MCF 10A (cell line): ENCODE measurements at regions not wholly inside any gene's neighbourhood (a gene's known extent, or its start where the extent isn't known, plus 50 kb on each side); places are given as distances from the start of the nearest gene placed in this dataset.

ENCODE experiments used
- BruUV-seq: library from RNA; stranded (reverse); fragments of 400-500 nt; replicated peaks from 2 replicates; lab custom pipeline; 2021; lab: Mats Ljungman, UMichigan
- CTCF ChIA-PET: fragments of 300-600 bp; sonication (Branson Sonifier 250); formaldehyde crosslinking; extraction: SDS; loops from one replicate; lab custom pipeline; 2021; ENCODE audit warnings: antibody characterized with exemption, inconsistent platforms; lab: Yijun Ruan, JAX
- POLR2A ChIA-PET: fragments of 300-600, 350-650 bp; sonication (Branson Sonifier 250); formaldehyde crosslinking; extraction: SDS; loops from one replicate; lab custom pipeline; 2020; ENCODE audit warnings: antibody characterized with exemption, inconsistent platforms; lab: Yijun Ruan, JAX
- DNase-seq: peaks from one replicate; pipeline ENCODE4 v3.0.0-alpha.2; 2018; ENCODE audit not compliant: unreplicated experiment
- H3K27ac Mint-ChIP-seq: one replicate; pipeline ENCODE4 v1.8.0; 2022; ENCODE audit warnings: mild to moderate bottlenecking, low read depth, mixed read lengths; ENCODE audit not compliant: unreplicated experiment
- H3K27me3 Mint-ChIP-seq: one replicate; pipeline ENCODE4 v1.8.0; 2022; ENCODE audit warnings: mixed read lengths; ENCODE audit not compliant: insufficient read depth, unreplicated experiment
- H3K36me3 Mint-ChIP-seq: one replicate; pipeline ENCODE4 v1.8.0; 2022; ENCODE audit warnings: mild to moderate bottlenecking, moderate library complexity, mixed read lengths; ENCODE audit not compliant: insufficient read depth, unreplicated experiment
- H3K4me1 Mint-ChIP-seq: one replicate; pipeline ENCODE4 v1.8.0; 2022; ENCODE audit warnings: mixed read lengths; ENCODE audit not compliant: insufficient read depth, unreplicated experiment
- H3K4me3 Mint-ChIP-seq: one replicate; pipeline ENCODE4 v1.8.0; 2022; ENCODE audit warnings: mild to moderate bottlenecking, moderate library complexity, mixed read lengths; ENCODE audit not compliant: unreplicated experiment
- H3K9me3 Mint-ChIP-seq: one replicate; pipeline ENCODE4 v1.8.0; 2022; ENCODE audit warnings: mixed read lengths; ENCODE audit not compliant: unreplicated experiment
- CTCF ChIP-seq: fragments of 200-600 bp; IDR thresholded peaks from one replicate; pipeline ENCODE4 v1.8.0; 2022; ENCODE audit warnings: antibody characterized with exemption, mild to moderate bottlenecking; ENCODE audit not compliant: unreplicated experiment
- intact Hi-C: fragments of 100-400 bp; cut with micrococcal nuclease; formaldehyde crosslinking; loops from 2 replicates; pipeline ENCODE4 v1.14.1; 2022

DNA sequence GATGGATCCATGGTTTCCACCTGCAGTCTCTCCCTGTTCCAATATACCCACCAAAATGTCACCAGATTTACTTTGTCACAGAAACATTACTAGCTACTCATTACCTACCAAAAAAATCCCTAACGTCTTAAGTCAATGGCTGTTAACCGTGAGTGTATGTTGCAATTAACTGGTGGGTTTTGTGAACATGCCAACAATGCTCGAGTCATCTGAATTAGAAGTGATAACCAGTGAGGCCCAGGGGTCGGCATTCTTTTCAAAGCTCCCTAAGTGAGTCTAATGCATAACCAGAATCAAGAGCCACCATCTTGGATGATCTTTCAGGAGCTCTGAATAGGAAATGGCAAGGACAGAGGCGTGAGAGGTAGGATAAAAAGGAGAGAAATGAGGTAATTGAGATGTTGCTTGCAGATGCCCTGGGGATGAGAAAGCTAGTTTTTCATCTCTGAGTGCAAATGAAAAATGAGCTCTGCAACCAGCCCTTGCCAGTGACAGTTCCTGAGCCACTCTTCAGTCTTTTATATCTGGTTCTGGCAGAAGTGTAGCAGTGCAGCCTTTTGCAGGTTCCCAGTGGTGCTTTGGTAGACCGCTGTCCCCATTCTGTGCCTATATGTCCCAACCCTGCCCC lies 130.0 kb upstream of the RND3 start:
- no peak for TF ChIP-seq CTCF
- ChIA-PET POLR2A (interaction anchor here (0.7 to 2.2 kb wide), 5 partner anchors 122 to 619 kb away, joined by 3 to 10 read pairs (median 3); no protein-coding TSS in a partner anchor), CTCF (interaction anchor here (0.5 to 1.6 kb wide), 10 partner anchors 9 to 1024 kb away, joined by 3 to 6 read pairs (median 3); no protein-coding TSS in a partner anchor)
- Mint-ChIP-seq H3K27ac (no peak overlapping the region), H3K27me3 (no peaks in the 10 kb centered on the region), H3K9me3 (no peaks in the 10 kb centered on the region), H3K4me1 (peaks cover 19% of the 10 kb centered on the region), H3K4me3 (no peak overlapping the region), H3K36me3 (peaks cover 6% of the 10 kb centered on the region)
- intact Hi-C loops: loop anchor here (10.0 kb wide), 1 partner anchor 883 kb away; no protein-coding TSS in a partner anchor
- BruUV-seq: no TSS peak
- DNase-seq: no peak

- no peaks in the 10 kb centered on the region for H3K9me3 Mint-ChIP-seq
- no peaks in the 10 kb centered on the region for H3K27me3 Mint-ChIP-seq
- H3K36me3 Mint-ChIP-seq: no peaks in the 10 kb centered on the region
- H3K4me1 Mint-ChIP-seq: peaks cover 5% of the 10 kb centered on the region
- no peak for DNase-seq
- intact Hi-C loops: loop anchor here (5.0 to 10.0 kb wide), 3 partner anchors 426 to 878 kb away; no protein-coding TSS in a partner anchor
- POLR2A ChIA-PET: interaction anchor here (1.3 kb wide), 1 partner anchor 296 kb away, joined by 3 read pairs; no protein-coding TSS in a partner anchor
- CTCF ChIA-PET: interaction anchor here (0.6 to 1.0 kb wide), 2 partner anchors 37 to 806 kb away, joined by 3 read pairs; no protein-coding TSS in a partner anchor
- H3K4me3 Mint-ChIP-seq: no peak overlapping the region
- no TSS peak for BruUV-seq
- TF ChIP-seq CTCF: no peak
- H3K27ac Mint-ChIP-seq: no peak overlapping the region
These were observed 125.7 kb upstream of the RND3 start for GRCh38 chr2:150612957-150613710.

- CTCF ChIA-PET: interaction anchor here (0.5 to 1.8 kb wide), 18 partner anchors 9 to 1015 kb away, joined by 3 to 12 read pairs (median 4); no protein-coding TSS in a partner anchor
- POLR2A ChIA-PET: interaction anchor here (0.6 to 1.5 kb wide), 8 partner anchors 9 to 1026 kb away, joined by 3 to 8 read pairs (median 3); no protein-coding TSS in a partner anchor
- Mint-ChIP-seq H3K27ac (no peak overlapping the region), H3K36me3 (no peaks in the 10 kb centered on the region), H3K9me3 (no peaks in the 10 kb centered on the region), H3K4me1 (peaks cover 10% of the 10 kb centered on the region), H3K4me3 (no peak overlapping the region), H3K27me3 (no peaks in the 10 kb centered on the region)
- intact Hi-C loops: loop anchor here (1.0 to 10.0 kb wide), 9 partner anchors 123 to 1013 kb away; partner anchors contain the start of gene RND3
- DNase-seq: peak; percentile 74
- BruUV-seq: no TSS peak
- TF ChIP-seq CTCF: peak; percentile 82
These were observed 123.3 kb upstream of the RND3 start for GRCh38 chr2:150610670-150611279.
